GM21367 (cell line): ENCODE measurements at regions not wholly inside any gene's neighbourhood (a gene's known extent, or its start where the extent isn't known, plus 50 kb on each side); places are given as distances from the start of the nearest gene placed in this dataset.
"Not testable (repeated sequence)": the region's sequence is repeated elsewhere in the genome, so short reads cannot be mapped to it uniquely, and the experiment has no call there.

Experiments used
- ATAC-seq: cut with Tn5 transposase; IDR thresholded peaks from one replicate; pipeline ENCODE4 v1.9.1; 2021; ENCODE audit not compliant: unreplicated experiment

DNA sequence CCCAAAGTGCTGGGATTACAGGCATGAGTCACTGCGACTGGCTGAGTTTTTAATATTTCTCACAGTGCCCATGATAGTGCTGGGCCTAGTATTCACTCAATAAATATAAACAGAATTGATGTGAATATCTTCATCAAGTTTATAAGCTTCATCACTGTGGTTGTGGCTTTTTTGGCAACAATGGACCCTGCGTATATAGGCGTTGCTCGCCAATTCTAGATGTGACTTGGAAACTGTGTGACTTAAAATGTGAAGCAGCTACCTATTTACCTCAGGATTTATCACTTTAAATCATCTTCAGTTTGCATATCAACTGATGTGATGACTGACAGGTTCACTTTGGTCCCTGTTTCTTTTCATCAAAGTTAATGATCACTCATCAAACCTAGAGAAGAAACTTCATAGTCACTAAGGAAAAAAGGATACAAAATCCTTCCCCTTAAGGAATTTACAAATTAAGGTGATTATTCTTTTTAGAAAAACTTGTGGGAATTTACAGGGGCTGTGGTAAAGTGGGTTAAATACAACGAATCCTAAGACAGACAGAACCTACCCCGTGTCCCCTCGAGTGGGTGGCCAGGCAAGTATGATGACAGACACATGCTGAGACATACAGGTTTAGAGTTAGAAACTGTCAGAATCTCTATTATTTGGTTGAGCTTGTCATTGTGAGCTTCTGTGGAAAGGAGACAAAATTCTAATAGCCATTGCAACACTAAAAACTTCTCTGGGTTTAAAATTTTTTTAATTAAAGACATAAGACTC lies 101.3 kb downstream of the AKAP11 start:
- ATAC-seq, result no peak

- ATAC-seq, result no peak
Observed at GRCh38 chr13:42375663-42376062, 103.7 kb downstream of the AKAP11 start.

- ATAC-seq, result peak; percentile 81
Observed at GRCh38 chr13:42377640-42378382, 105.9 kb downstream of the AKAP11 start.

DNA sequence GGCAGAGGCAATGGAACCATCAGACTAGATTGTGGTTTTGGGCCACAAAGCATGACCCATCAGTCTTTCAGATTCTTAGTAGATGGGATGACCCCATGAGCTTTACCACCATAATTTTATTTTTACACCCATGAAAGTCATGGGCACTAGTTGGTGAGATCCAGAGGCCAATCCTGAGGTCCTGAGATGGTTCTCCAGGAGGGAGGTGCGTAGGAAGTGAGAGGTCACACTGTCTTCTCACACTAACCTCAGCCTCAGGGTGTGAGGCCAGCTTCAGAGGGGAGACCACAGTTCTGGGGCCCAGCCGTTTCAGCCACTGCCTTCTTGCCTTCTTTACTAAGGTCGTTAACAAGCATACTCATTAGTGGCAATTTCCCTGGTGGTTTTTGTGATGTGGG lies 106.4 kb downstream of the AKAP11 start:
- peak; percentile 28 for ATAC-seq

GRCh38 chr13:42379241-42379640 lies 107.3 kb downstream of the AKAP11 start:
- ATAC-seq, result no peak

DNA sequence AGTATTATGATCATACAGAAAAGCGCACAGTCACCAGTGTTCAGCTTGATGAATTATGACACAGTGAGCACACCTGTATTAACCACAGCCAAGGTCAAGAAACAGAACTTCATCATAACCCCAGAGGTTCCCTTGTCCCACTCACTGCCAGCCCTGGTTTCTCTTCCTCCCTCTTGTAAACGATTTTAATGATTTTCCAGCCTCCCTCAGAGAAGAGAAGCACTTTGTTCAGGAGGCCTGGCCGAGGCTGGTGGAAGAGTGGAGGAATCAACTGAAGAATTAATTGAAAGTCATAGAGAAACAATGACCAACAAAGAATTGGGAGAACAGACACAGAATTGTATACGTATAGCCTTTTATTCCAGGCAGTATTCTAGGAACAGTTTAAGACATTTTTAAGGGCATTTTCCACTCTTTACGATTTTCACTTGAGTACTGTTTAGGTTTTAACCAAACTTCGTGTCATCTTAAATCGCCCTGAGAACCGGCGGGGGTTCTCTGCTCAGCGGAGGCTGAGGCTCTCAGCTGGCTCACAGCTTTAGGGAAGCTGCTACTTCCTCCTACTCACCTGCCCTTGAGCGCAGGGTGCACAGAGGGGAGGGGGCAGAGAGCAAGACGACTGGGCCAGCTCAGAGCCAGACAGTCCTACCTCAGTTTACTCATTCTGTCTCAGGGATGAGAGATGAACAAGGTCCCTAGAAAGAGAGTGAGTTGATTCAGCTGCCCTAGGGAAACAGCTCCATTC lies 108.6 kb downstream of the AKAP11 start:
- peak; percentile 39 for ATAC-seq

- no peak for ATAC-seq
Observed at GRCh38 chr13:42381165-42381425, 109.1 kb downstream of the AKAP11 start.

GRCh38 chr13:42381426-42381825 lies 109.5 kb downstream of the AKAP11 start:
- ATAC-seq, result not testable (repeated sequence)

- no peak for ATAC-seq
Observed at GRCh38 chr13:42383025-42383424, 111.1 kb downstream of the AKAP11 start.

- no peak for ATAC-seq
Observed at GRCh38 chr13:42384265-42384664, 112.3 kb downstream of the AKAP11 start.

GRCh38 chr13:42388326-42388725 lies 116.4 kb downstream of the AKAP11 start:
- no peak for ATAC-seq

DNA sequence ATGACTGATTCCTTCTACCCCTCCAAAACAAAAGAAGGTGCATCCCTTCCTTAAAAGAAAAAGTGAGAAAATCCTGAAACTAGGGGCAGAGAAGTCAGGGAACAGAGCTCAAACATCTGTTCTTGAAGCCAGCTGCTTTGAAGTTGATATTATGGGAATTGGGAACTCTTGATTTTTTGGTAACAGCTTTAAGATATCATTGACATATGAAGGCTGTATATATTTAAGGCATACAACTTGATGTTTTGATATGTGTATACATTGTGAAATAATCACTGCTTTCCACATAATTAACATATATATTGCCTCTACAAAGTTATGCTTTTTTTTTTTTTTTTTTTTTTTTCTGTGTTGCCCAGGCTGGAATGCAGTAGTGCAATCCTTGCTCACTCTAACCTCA lies 117.1 kb downstream of the AKAP11 start:
- no peak for ATAC-seq

DNA sequence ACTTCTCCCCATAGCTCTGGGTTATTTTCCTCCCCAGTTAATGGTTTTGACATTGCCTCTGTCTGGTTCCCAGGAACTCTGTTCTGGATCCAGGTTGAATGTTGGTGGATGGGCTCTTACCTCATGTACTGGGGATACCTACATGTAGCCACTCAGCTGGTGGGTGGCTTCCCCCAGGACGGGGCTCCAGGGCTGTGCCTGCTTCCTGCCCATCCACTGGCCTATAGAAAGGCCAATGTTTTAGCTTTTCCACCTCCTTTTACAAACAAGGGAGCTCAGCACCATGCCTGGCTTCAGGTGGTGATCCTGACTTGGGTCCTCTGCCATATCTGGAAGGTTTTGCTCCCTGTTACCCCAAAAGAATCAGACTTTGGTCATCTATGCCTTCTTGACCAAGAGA lies 120.2 kb downstream of the AKAP11 start:
- no peak for ATAC-seq

DNA sequence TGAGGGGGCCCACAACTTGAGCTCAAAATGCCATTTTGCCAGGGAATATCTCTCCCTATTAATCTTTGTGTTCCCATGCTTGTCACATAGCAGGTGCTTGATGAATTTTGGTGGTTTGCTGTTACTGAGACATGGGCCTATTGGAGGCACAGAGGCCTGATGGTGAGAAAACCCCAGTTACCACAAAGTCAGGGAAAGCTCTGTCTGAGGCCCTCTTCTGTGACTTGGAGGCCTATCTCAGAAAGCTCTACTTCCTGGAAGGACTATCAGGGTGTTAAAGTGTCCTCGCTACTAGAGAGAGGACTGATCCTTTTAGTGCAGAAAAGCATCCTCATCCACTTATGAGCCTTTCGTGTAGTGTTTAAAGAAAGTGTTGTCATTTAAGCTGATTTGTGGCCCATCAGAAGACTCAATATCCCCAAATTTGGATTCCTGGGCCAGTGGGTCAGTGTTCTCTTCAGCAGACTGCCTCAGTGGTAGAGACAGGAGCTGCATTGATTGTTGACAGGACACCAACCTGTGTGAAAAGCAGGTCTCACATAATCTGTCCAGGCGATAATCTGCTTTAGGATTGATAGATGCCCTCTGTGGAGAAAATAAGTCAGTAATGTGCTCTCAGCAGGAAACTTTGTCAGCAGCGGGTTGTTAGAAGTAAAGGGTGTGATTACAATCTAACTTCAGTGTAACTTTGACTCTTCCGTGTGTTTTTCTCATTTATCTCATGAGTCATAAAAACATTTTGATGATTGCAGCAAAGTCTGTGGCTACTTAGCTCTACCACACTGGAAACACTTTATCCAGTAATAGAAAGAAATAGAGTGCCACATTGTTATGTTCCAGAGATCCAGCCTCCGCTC lies 121.0 kb downstream of the AKAP11 start:
- no peak for ATAC-seq

DNA sequence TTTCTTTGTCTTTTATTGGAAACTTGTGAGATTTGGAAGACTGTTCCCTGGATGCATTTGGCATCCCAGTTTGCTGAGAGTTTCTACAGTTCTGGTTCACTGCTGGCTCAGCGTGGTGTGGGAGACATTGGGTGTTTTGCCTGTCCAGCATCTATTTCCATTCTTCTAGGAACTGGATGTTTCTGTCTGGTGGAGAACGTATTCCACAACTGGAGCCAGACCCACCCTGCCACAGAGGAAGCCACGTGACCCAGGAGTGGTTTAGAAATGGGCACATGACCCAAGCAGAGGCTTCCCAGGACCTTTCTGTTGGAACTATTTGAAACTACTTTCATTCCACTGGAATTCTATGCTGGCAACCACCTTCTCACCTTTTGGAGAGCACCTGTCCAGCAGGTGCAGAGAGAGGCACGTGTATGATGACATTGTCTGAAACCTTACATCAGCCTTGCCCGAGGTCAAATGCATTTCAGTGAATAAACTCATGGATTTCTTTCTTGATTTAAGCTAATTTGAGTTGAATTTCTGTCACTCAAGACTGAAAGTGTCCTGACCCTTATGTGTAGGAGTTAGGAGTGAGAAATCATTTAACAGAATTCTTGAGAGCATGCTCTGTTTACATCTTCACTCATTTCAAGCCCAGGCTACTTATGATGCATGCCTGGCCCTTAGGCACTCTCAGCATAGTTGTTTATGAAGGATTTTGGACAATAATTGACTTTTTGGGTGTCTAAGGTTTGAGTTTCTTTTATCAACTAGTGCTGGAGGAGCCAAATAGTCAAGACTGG lies 121.8 kb downstream of the AKAP11 start:
- ATAC-seq, result no peak

DNA sequence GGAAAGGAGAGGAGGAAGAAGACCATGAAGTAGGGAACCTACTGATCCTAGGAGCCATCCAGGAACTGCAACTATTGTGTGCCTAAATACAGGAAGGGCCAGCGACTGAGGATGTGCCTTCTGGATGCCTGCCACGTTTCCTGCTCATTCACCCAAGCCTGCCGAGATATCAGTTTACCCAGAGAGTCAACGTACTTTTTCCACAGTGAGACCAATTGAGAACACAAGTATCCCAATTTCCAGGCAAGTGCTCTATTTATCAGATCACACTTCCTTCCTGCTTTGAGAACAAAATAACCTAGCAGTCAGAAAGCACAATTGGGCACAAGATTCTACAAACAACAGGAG lies 122.4 kb downstream of the AKAP11 start:
- no peak for ATAC-seq

- ATAC-seq, result no peak
Observed at GRCh38 chr13:42394711-42395085, 122.7 kb downstream of the AKAP11 start.

DNA sequence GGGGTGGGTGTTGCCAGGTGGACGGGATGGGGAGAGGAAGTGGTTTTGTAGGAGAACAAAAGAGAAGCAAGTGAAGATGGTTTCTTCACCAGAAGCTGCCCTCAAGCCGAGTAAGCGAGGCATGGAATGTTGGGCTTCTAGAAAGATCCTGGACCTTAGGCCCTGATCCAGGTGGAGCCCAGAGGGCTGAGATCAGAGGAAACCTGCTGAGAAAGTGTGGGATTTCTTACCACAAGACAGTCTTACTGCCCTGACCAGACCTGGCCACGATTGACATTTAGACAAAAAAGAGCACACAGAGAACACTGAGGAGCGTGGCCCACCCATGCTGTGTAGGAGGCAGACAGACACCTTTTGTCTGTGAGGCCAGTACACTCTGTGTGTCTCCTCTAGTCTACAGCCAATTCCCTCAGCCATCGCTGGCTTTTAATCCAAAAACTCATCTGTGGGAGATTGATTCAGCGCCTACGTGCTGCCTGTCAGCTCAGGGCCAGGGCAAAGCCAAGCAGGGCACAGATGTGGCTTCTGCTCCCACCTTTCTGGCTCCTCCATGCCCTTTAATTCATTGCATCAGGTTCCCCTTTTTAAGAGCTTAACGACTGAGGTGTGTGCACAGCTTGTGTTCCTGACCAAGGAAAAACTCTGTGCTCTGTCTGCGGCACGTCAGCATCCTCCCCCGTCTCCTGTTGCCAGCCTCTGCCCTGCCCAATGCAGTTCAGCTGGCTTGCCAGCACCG lies 123.3 kb downstream of the AKAP11 start:
- ATAC-seq, result no peak

DNA sequence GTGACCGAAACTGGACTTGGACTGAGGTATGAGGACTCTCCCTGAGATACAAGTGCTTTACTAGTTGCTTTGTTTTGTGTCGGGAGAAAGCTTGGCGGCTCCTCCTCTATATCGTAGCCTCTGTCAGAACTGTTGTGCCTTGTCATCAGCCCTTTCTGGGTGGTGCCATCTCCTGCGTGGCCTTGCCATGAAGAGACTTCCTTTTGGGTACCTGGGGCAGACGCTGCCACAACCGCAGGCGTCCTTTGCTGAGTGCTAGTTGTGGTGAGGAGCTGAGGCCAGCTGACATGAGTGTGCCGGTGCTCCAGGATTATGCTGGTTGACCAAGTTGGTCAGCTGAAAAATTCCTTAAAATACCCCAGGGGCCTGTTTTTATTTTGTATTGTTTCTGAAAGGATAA lies 124.5 kb downstream of the AKAP11 start:
- no peak for ATAC-seq
